Tibial nerve (tissue), 4 donors: ENCODE measurements at regions not wholly inside any gene's neighbourhood (a gene's known extent, or its start where the extent isn't known, plus 50 kb on each side); places are given as distances from the start of the nearest gene placed in this dataset.

Source experiments
- DNase-seq, 2 donors: peaks; one replicate each; pipeline ENCODE4 v3.0.0-alpha.2; 2019; ENCODE audit warnings: low spot score in 2 of 2
- H3K27ac ChIP-seq, 4 donors: fragments of 200-600 bp; sonication (generic) in 3 of 4; one replicate each; pipeline ENCODE4 v1.5.1; 2017 to 2019; ENCODE audit warnings: mild to moderate bottlenecking in 1 of 4
- H3K27me3 ChIP-seq, 2 donors: fragments of 200-600 bp; sonication (generic) in 1 of 2; one replicate each; pipeline versions ENCODE4 v1.5.1 to v1.6.0; 2017 to 2019
- H3K36me3 ChIP-seq, 3 donors: fragments of 200-600 bp; sonication (generic); one replicate each; pipeline ENCODE4 v1.5.1; 2018 to 2019
- H3K4me1 ChIP-seq, 4 donors: fragments of 200-600 bp; sonication (generic) in 3 of 4; one replicate each; pipeline ENCODE4 v1.5.1; 2017 to 2019
- H3K4me3 ChIP-seq, 4 donors: fragments of 200-600 bp; sonication (generic) in 3 of 4; one replicate each; pipeline ENCODE4 v1.5.1; 2017 to 2019; ENCODE audit warnings: mild to moderate bottlenecking in 1 of 4, moderate library complexity in 1 of 4
- H3K9me3 ChIP-seq, 4 donors: fragments of 200-600 bp; sonication (generic) in 3 of 4; one replicate each; pipeline ENCODE4 v1.5.1; 2017 to 2019
- EP300 ChIP-seq, 2 donors: sonication (generic); formaldehyde crosslinking; IDR thresholded peaks; one replicate each; pipeline ENCODE4 v1.6.1; 2017; ENCODE audit warnings: antibody characterized with exemption in 2 of 2, mild to moderate bottlenecking in 1 of 2
- POLR2A ChIP-seq, 2 donors: fragments of 450-650 bp; IDR thresholded peaks; one replicate each; pipeline ENCODE4 v1.6.1; 2017; ENCODE audit warnings: antibody characterized with exemption in 2 of 2, mild to moderate bottlenecking in 2 of 2, moderate library complexity in 2 of 2
- WGBS, 2 donors: methylation state at CpG; one replicate each; pipeline ENCODE4 v1.1.5; 2018; 5-methylcytosine and 5-hydroxymethylcytosine counted together
- TF ChIP-seq, protein P1 (sequence below), 5 experiments: fragments of 200-600 bp in 3 of 5; fragments of 450-650 bp in 2 of 5; sonication (generic) in 3 of 5; IDR thresholded peaks; one replicate each; pipeline ENCODE4 v1.5.1; 2016 to 2019; ENCODE audit warnings: antibody characterized with exemption in 5 of 5, mild to moderate bottlenecking in 3 of 5, moderate library complexity in 2 of 5

DNA sequence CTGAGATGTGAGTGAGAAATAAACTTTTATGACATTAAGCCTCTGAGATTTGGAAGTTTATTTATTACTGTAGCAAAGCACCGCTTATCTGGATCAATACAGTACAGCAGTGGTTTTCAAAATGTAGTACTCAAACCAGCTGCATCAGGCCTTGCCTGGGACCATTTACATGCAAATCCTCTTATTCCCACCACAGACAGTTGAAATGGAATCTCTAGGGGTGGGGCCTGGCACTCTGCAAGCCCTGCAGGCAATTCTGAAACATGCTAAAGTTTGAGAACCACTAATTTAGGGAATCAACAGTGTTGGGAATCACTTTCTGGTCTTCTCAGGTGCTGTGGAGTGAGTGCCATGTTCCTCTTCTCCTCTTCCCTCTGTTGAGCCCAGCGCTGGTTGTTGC is 77.8 kb upstream of the TAMM41 start:
- no peak overlapping the region for H3K4me3 ChIP-seq
- WGBS, 2 donors = 71 to 75% methylated on average over 2 of the region's 2 CpGs
- H3K27ac ChIP-seq = no peak overlapping the region
- DNase-seq = no peak
- no peaks in the 10 kb centered on the region for H3K4me1 ChIP-seq
- no peaks in the 10 kb centered on the region for H3K27me3 ChIP-seq
- no peaks in the 10 kb centered on the region for H3K36me3 ChIP-seq
- H3K9me3 ChIP-seq = no peaks in the 10 kb centered on the region
- TF ChIP-seq EP300 (IDR thresholded peaks at IDR 0.05) = no peak
- TF ChIP-seq POLR2A (IDR thresholded peaks at IDR 0.05) = no peak
- TF ChIP-seq, protein P1, sequence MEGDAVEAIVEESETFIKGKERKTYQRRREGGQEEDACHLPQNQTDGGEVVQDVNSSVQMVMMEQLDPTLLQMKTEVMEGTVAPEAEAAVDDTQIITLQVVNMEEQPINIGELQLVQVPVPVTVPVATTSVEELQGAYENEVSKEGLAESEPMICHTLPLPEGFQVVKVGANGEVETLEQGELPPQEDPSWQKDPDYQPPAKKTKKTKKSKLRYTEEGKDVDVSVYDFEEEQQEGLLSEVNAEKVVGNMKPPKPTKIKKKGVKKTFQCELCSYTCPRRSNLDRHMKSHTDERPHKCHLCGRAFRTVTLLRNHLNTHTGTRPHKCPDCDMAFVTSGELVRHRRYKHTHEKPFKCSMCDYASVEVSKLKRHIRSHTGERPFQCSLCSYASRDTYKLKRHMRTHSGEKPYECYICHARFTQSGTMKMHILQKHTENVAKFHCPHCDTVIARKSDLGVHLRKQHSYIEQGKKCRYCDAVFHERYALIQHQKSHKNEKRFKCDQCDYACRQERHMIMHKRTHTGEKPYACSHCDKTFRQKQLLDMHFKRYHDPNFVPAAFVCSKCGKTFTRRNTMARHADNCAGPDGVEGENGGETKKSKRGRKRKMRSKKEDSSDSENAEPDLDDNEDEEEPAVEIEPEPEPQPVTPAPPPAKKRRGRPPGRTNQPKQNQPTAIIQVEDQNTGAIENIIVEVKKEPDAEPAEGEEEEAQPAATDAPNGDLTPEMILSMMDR (IDR thresholded peaks at IDR 0.05) = no peak

DNA sequence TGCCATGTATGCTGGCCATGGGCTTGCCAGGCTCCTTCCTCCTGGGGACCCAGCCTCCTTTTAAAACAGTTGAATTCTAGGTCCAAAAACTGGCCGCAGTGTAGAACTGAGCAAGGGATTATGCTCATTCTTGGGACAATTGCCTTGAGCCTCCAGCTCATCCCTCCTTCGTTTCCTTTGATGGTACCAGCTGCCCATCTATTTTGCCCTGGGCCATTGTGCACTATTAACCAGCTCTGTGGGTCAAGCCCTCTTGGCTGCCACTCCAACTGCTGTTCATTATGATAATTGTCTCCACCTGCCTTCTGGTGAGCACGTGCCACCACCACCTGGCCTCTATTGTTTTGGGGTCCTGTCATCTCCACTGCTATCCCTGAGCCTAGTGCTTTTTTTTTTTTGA is 75.8 kb upstream of the SYN2 start:
- no peak for TF ChIP-seq POLR2A (IDR thresholded peaks at IDR 0.05)
- TF ChIP-seq, protein P1 (IDR thresholded peaks at IDR 0.05) = no peak
- TF ChIP-seq EP300 (IDR thresholded peaks at IDR 0.05) = no peak
- no peaks in the 10 kb centered on the region for H3K36me3 ChIP-seq

DNA sequence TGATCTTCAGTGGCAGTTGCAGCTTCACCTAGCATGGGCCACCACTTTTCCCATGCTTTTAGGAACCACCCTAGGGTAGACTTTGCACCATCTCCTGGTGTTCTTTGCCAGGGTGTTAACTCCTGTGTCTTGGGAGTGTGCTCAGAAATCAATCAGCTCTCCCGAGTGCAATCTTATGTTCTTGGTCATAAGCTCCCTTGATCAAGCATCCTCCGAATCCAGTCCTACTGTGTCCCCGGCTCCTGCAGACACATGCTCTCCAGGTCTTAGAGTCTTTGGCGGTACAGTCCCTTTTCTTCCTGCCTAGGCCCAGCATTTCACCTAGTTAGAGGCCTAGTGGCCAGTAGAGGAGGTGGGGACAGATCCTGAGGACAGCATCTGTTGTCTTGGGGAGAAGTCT is 74.7 kb upstream of the SYN2 start:
- Histone ChIP-seq H3K4me1 (no peaks in the 10 kb centered on the region), H3K4me3 (no peak overlapping the region), H3K27me3 (no peaks in the 10 kb centered on the region), H3K27ac (no peak overlapping the region), H3K9me3 (no peaks in the 10 kb centered on the region), H3K36me3 (no peaks in the 10 kb centered on the region)
- no peak for TF ChIP-seq EP300 (IDR thresholded peaks at IDR 0.05)
- no peak for TF ChIP-seq POLR2A (IDR thresholded peaks at IDR 0.05)
- TF ChIP-seq, protein P1 (IDR thresholded peaks at IDR 0.05) = no peak
- DNase-seq = no peak
- WGBS, 2 donors = 91 to 99% methylated on average over 4 of the region's 4 CpGs

More for the DNA sequence above, 75.8 kb upstream of the SYN2 start:
- no peaks in the 10 kb centered on the region for H3K4me1 ChIP-seq
- no peak for DNase-seq
- no peak overlapping the region for H3K4me3 ChIP-seq
- no peak overlapping the region for H3K27ac ChIP-seq
- no peaks in the 10 kb centered on the region for H3K9me3 ChIP-seq
- H3K27me3 ChIP-seq = no peaks in the 10 kb centered on the region
- 82 to 87% methylated on average over 3 of the region's 3 CpGs for WGBS, 2 donors

DNA sequence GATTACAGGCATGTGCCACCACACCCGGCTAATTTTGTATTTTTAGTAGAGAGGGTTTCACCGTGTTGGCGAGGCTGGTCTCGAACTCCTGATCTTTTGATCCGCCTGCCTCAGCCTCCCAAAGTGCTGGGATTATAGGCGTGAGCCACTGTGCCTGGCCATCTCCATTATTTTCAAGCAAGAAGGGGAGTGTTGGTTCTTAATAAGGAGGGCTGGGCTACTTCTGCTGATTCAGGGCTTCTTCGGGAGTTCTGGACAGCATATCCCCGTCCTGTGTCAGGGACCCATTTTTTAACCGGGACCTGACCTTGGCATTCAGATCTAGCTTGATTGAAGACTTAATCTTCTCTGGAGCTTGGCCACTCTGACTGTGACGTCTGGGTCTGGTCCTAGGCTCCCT is 74.1 kb upstream of the SYN2 start:
- Histone ChIP-seq H3K9me3 (no peaks in the 10 kb centered on the region), H3K4me1 (no peaks in the 10 kb centered on the region), H3K4me3 (no peak overlapping the region), H3K36me3 (no peaks in the 10 kb centered on the region), H3K27me3 (no peaks in the 10 kb centered on the region), H3K27ac (no peak overlapping the region)
- WGBS, 2 donors = 71 to 77% methylated on average over 10 of the region's 10 CpGs
- no peak for DNase-seq
- TF ChIP-seq EP300 (IDR thresholded peaks at IDR 0.05) = no peak
- TF ChIP-seq POLR2A (IDR thresholded peaks at IDR 0.05) = no peak
- TF ChIP-seq, protein P1 (IDR thresholded peaks at IDR 0.05) = no peak

DNA sequence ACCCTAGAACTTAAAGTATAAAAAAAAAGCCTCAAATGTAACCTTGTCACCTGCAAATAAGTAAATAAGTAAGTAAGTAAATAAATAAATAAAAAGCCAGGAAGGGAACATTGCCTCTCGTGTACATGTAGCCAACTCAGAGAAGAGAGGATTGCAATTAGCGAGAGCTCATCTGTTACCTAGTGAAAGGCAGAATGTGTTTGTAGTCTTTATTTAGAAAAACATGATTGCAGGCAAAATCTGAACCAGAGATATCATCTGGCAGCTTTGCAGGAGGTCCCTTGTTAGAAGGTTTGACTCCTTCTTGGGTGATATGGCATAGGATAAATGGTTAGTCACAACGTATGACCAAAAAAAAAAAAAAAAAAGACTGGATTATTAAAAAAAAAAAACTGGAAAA is 71.6 kb upstream of the SYN2 start:
- Histone ChIP-seq H3K27ac (no peak overlapping the region), H3K9me3 (no peaks in the 10 kb centered on the region), H3K4me1 (no peaks in the 10 kb centered on the region), H3K27me3 (no peaks in the 10 kb centered on the region), H3K36me3 (no peaks in the 10 kb centered on the region), H3K4me3 (no peak overlapping the region)
- TF ChIP-seq, protein P1 (IDR thresholded peaks at IDR 0.05) = no peak
- no peak for TF ChIP-seq POLR2A (IDR thresholded peaks at IDR 0.05)
- no peak for TF ChIP-seq EP300 (IDR thresholded peaks at IDR 0.05)
- WGBS, 2 donors = 80 to 83% methylated on average over 3 of the region's 3 CpGs
- DNase-seq = no peak
